ENCODE measurements at regions not wholly inside any gene's neighbourhood (a gene's known extent, or its start where the extent isn't known, plus 50 kb on each side); places are given as distances from the start of the nearest gene placed in this dataset.
"Not testable (repeated sequence)": the region's sequence is repeated elsewhere in the genome, so short reads cannot be mapped to it uniquely, and the experiment has no call there.

GRCh38 chr4:75386426-75386825 is 127.8 kb downstream of the RCHY1 start:
- TF ChIP-seq CTCF (conservative IDR thresholded peaks at IDR 0.05; ENCODE audit: low read length); EZH2phosphoT487 (IDR thresholded peaks at IDR 0.05; ENCODE audit: borderline replicate concordance): not testable (repeated sequence)
